Ishikawa (cell line): ENCODE measurements at regions not wholly inside any gene's neighbourhood (a gene's known extent, or its start where the extent isn't known, plus 50 kb on each side); places are given as distances from the start of the nearest gene placed in this dataset.

Source experiments
- EGR1 ChIP-seq: IDR thresholded peaks from 2 replicates; pipeline ENCODE4 v1.6.1; 2012
- EP300 ChIP-seq: IDR thresholded peaks from 2 replicates; pipeline ENCODE4 v1.6.1; 2012; ENCODE audit warnings: borderline replicate concordance
- RAD21 ChIP-seq: IDR thresholded peaks from 2 replicates; pipeline ENCODE4 v1.6.1; 2012; ENCODE audit warnings: low read depth
- TAF1 ChIP-seq: IDR thresholded peaks from 2 replicates; pipeline ENCODE4 v1.6.1; 2012; ENCODE audit warnings: low read depth, mild to moderate bottlenecking
- TCF12 ChIP-seq: IDR thresholded peaks from 2 replicates; pipeline ENCODE4 v1.6.1; 2012; ENCODE audit warnings: low read depth

GRCh38 chr12:98371419-98371818 lies 144.0 kb upstream of the TMPO start:
- TF ChIP-seq TCF12 (no peak), EGR1 (no peak), TAF1 (no peak), EP300 (no peak), RAD21 (no peak)
